H1 (cell line): ENCODE measurements at regions not wholly inside any gene's neighbourhood (a gene's known extent, or its start where the extent isn't known, plus 50 kb on each side); places are given as distances from the start of the nearest gene placed in this dataset.

Source experiments
- CBX5 ChIP-seq: fragments of 300-800, 300-1000 bp; sonication (generic); IDR thresholded peaks from 2 replicates; pipeline ENCODE4 v1.7.1; 2016; ENCODE audit warnings: antibody characterized with exemption, low read length, low read depth
- SP4 ChIP-seq: IDR thresholded peaks from 2 replicates; pipeline ENCODE4 v1.6.1; 2012; ENCODE audit warnings: low read length, inconsistent platforms
- SRF ChIP-seq: IDR thresholded peaks from 2 replicates; pipeline ENCODE4 v1.6.1; 2011; ENCODE audit warnings: mild to moderate bottlenecking, low read depth, low read length, moderate library complexity
- ZNF274 ChIP-seq: IDR thresholded peaks from 2 replicates; pipeline ENCODE4 v1.7.0; 2012; ENCODE audit warnings: low read length, borderline replicate concordance; ENCODE audit errors: extremely low read depth

- TF ChIP-seq SRF, result no peak
- TF ChIP-seq CBX5, result no peak
- no peak for TF ChIP-seq ZNF274
- no peak for TF ChIP-seq SP4
These were observed 124.4 kb upstream of the JARID2 start (continued) for GRCh38 chr6:15121443-15121842.
